ENCODE measurements at regions not wholly inside any gene's neighbourhood (a gene's known extent, or its start where the extent isn't known, plus 50 kb on each side); places are given as distances from the start of the nearest gene placed in this dataset.
A peak's percentile ranks its signal among the peaks of the same experiment; 100 is the strongest.

DNA sequence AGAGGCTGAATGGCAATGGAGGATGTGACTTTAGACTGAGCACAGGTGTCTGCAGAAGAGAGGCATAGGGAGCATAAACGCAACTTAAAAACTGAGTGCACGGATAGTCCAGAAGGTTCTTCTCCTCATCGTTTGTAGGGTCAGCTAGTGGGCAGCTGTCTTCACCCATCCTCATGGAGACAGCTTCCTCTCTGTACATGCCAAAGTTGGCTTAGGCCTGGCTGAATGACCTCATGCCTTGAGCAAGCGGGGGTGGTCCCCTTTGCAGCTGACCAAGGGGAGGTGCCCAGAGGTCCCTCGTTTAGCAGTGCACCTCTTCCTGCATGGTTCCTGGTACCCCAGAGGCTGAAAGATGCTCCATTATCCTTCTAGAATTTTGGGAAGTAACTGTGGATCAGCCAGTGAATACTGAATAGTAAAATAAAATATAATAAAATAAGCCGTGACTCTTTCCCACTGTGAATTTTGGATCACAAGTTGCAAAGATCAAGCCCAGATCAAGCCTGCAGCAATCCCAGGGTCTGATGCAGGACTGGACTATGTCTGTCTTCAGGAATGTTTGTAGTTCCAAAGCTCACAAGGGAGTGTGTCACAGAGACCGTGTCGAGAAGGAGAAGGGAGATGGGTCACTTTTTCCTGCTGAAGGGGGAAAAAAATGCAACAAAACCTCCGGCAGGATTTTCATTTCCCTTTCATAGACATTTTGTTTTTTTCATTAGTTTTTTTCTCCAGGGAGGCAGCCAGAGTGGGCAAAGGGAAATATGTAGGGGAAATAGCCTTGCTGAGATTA is 295.3 kb upstream of the MKI67 start:
- no peaks in the 10 kb centered on the region for H3K36me3 ChIP-seq (replicated peaks in 1 of 2; ENCODE audit: control insufficient read depth in 1 of 2, insufficient read depth in 2 of 2, low read length in 2 of 2)
- ChIA-PET POLR2A (no interaction called here), CTCF (ENCODE audit: low intra/inter-chr PET ratio, low total read pairs) (no interaction called here)
- no peak overlapping the region for H2AFZ ChIP-seq (ENCODE audit: low read length)
- WGBS (ENCODE audit: low lambda C conversion rate), result 8% methylated on average over 9 of the region's 9 CpGs
- DNase-seq (ENCODE audit: low spot score), result peak; percentile 14
- no peak overlapping the region for H3K4me3 ChIP-seq (replicated peaks in 1 of 3; ENCODE audit: insufficient read depth in 1 of 3, low read depth in 2 of 3, low read length in 3 of 3)
- FAIRE-seq, result no peak
- no TSS peak for BruUV-seq (replicated peaks)
- in situ Hi-C loops (cut with HindIII; ENCODE audit: extremely low pct_ligation_motif_present, low pct_unique_long_range_greater_than_20kb), result no loop called here
- H3K4me2 ChIP-seq (ENCODE audit: low read depth, low read length), result no peak overlapping the region
- no peaks in the 10 kb centered on the region for H3K4me1 ChIP-seq (ENCODE audit: insufficient read depth, low read length)
- H3K9me3 ChIP-seq (ENCODE audit: low read length), result no peaks in the 10 kb centered on the region
- H3K9ac ChIP-seq (ENCODE audit: insufficient read depth, low read depth, low read length), result no peak overlapping the region
- no peak overlapping the region for H3K27ac ChIP-seq (ENCODE audit: extremely low read length, insufficient read depth, low read length)
- ATAC-seq, result peak; percentile 81
- H3K27me3 ChIP-seq (ENCODE audit: control insufficient read depth in 1 of 2, insufficient read depth in 2 of 2, low read length in 2 of 2), result peaks cover 0 to 13% of the 10 kb centered on the region in 2 experiments; a peak in 3 of 5 replicates
- intact Hi-C loops (cut with micrococcal nuclease; ENCODE audit: unreplicated experiment), result no loop called here
- peak; percentile 30; the same call in 1 of the 2 replicates for TF ChIP-seq HNF4A (CRISPR knock-in tag; IDR thresholded peaks at IDR 0.05)
- TF ChIP-seq, protein P1, sequence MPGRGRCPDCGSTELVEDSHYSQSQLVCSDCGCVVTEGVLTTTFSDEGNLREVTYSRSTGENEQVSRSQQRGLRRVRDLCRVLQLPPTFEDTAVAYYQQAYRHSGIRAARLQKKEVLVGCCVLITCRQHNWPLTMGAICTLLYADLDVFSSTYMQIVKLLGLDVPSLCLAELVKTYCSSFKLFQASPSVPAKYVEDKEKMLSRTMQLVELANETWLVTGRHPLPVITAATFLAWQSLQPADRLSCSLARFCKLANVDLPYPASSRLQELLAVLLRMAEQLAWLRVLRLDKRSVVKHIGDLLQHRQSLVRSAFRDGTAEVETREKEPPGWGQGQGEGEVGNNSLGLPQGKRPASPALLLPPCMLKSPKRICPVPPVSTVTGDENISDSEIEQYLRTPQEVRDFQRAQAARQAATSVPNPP (CRISPR knock-in tag; IDR thresholded peaks at IDR 0.05), result no peak
- H3K79me2 ChIP-seq (ENCODE audit: insufficient read depth, low read length), result no peaks in the 10 kb centered on the region
- H4K20me1 ChIP-seq (ENCODE audit: insufficient read depth, low read length), result no peaks in the 10 kb centered on the region

DNA sequence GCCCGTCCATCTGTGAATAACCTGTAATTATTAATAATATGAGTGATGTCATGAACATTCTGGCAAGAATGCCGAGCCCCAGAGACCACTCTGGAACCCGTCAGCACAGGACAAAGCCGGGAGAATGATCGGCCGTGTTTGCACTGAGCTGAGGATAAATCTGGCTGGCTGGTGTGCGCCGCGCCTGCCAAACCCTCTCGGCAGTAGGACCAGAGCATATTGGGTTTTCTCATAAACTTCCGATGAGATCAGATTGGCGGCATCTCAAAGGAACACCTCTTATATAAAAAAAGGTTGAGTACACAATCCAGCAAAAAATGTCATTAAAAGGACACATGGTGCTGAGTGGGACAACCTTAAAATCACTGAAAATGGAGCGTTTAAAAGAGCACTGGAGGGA is 296.0 kb upstream of the MKI67 start:
- H4K20me1 ChIP-seq (ENCODE audit: insufficient read depth, low read length), result no peaks in the 10 kb centered on the region
- H3K36me3 ChIP-seq (replicated peaks in 1 of 2; ENCODE audit: control insufficient read depth in 1 of 2, insufficient read depth in 2 of 2, low read length in 2 of 2), result no peaks in the 10 kb centered on the region
- H2AFZ ChIP-seq (ENCODE audit: low read length), result no peak overlapping the region
- intact Hi-C loops (cut with micrococcal nuclease; ENCODE audit: unreplicated experiment) (no loop called here), in situ Hi-C loops (cut with HindIII; ENCODE audit: extremely low pct_ligation_motif_present, low pct_unique_long_range_greater_than_20kb) (no loop called here)
- no peak overlapping the region for H3K4me2 ChIP-seq (ENCODE audit: low read depth, low read length)
- no TSS peak for BruUV-seq (replicated peaks)
- ATAC-seq (no peak), FAIRE-seq (no peak), DNase-seq (ENCODE audit: low spot score) (no peak)
- TF ChIP-seq HNF4G (IDR thresholded peaks at IDR 0.05; ENCODE audit: borderline replicate concordance, low read depth, low read length), result no peak
- TF ChIP-seq HNF4G (CRISPR knock-in tag; IDR thresholded peaks at IDR 0.05; ENCODE audit: borderline replicate concordance, low read depth), result no peak
- TF ChIP-seq, protein P2, sequence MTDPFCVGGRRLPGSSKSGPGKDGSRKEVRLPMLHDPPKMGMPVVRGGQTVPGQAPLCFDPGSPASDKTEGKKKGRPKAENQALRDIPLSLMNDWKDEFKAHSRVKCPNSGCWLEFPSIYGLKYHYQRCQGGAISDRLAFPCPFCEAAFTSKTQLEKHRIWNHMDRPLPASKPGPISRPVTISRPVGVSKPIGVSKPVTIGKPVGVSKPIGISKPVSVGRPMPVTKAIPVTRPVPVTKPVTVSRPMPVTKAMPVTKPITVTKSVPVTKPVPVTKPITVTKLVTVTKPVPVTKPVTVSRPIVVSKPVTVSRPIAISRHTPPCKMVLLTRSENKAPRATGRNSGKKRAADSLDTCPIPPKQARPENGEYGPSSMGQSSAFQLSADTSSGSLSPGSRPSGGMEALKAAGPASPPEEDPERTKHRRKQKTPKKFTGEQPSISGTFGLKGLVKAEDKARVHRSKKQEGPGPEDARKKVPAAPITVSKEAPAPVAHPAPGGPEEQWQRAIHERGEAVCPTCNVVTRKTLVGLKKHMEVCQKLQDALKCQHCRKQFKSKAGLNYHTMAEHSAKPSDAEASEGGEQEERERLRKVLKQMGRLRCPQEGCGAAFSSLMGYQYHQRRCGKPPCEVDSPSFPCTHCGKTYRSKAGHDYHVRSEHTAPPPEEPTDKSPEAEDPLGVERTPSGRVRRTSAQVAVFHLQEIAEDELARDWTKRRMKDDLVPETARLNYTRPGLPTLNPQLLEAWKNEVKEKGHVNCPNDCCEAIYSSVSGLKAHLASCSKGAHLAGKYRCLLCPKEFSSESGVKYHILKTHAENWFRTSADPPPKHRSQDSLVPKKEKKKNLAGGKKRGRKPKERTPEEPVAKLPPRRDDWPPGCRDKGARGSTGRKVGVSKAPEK (CRISPR knock-in tag; IDR thresholded peaks at IDR 0.05; ENCODE audit: borderline replicate concordance), result no peak
- TF ChIP-seq ZNF619 (CRISPR knock-in tag; IDR thresholded peaks at IDR 0.05), result no peak
- no peak for TF ChIP-seq ZSCAN22 (CRISPR knock-in tag; IDR thresholded peaks at IDR 0.05)
- TF ChIP-seq HES4 (CRISPR knock-in tag; IDR thresholded peaks at IDR 0.05; ENCODE audit: borderline replicate concordance), result no peak
- TF ChIP-seq NFATC3 (CRISPR knock-in tag; IDR thresholded peaks at IDR 0.05), result no peak
- TF ChIP-seq, protein P3, sequence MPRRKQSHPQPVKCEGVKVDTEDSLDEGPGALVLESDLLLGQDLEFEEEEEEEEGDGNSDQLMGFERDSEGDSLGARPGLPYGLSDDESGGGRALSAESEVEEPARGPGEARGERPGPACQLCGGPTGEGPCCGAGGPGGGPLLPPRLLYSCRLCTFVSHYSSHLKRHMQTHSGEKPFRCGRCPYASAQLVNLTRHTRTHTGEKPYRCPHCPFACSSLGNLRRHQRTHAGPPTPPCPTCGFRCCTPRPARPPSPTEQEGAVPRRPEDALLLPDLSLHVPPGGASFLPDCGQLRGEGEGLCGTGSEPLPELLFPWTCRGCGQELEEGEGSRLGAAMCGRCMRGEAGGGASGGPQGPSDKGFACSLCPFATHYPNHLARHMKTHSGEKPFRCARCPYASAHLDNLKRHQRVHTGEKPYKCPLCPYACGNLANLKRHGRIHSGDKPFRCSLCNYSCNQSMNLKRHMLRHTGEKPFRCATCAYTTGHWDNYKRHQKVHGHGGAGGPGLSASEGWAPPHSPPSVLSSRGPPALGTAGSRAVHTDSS (CRISPR knock-in tag; conservative IDR thresholded peaks at IDR 0.05), result no peak
- no peak for TF ChIP-seq ETV5 (CRISPR knock-in tag; IDR thresholded peaks at IDR 0.05; ENCODE audit: borderline replicate concordance)
- no peak overlapping the region for H3K27ac ChIP-seq (ENCODE audit: extremely low read length, insufficient read depth, low read length)
- H3K79me2 ChIP-seq (ENCODE audit: insufficient read depth, low read length), result no peaks in the 10 kb centered on the region
- peaks cover 0 to 14% of the 10 kb centered on the region in 2 experiments; a peak in 3 of 5 replicates for H3K27me3 ChIP-seq (ENCODE audit: control insufficient read depth in 1 of 2, insufficient read depth in 2 of 2, low read length in 2 of 2)
- H3K4me1 ChIP-seq (ENCODE audit: insufficient read depth, low read length), result no peaks in the 10 kb centered on the region
- CTCF ChIA-PET (ENCODE audit: low intra/inter-chr PET ratio, low total read pairs), result no interaction called here
- no peak overlapping the region for H3K9ac ChIP-seq (ENCODE audit: insufficient read depth, low read depth, low read length)
- POLR2A ChIA-PET, result no interaction called here
- no peaks in the 10 kb centered on the region for H3K9me3 ChIP-seq (ENCODE audit: low read length)
- WGBS (ENCODE audit: low lambda C conversion rate), result 35% methylated on average over 13 of the region's 13 CpGs
- H3K4me3 ChIP-seq (replicated peaks in 1 of 3; ENCODE audit: insufficient read depth in 1 of 3, low read depth in 2 of 3, low read length in 3 of 3), result no peak overlapping the region

Data from HepG2 (cell line).